Neural cell (in vitro differentiated cells): ENCODE measurements at regions not wholly inside any gene's neighbourhood (a gene's known extent, or its start where the extent isn't known, plus 50 kb on each side); places are given as distances from the start of the nearest gene placed in this dataset.

Experiments
- H2AFZ ChIP-seq: fragments of 200-600, 300-800 bp; sonication (generic), shearing (Covaris generic); 2 replicates; pipeline ENCODE4 v1.6.0; 2014; ENCODE audit warnings: low read depth, mild to moderate bottlenecking, antibody characterized with exemption, low read length, moderate library complexity
- H3F3A ChIP-seq: fragments of 200-600 bp; shearing (Covaris generic); 2 replicates; pipeline ENCODE4 v1.6.1; 2016; ENCODE audit warnings: mild to moderate bottlenecking, moderate library complexity, mixed read lengths, antibody characterized with exemption, low read length; ENCODE audit not compliant: insufficient read depth, poor library complexity, severe bottlenecking
- H3K27ac ChIP-seq: fragments of 200-600, 300-800 bp; sonication (generic), shearing (Covaris generic); 2 replicates; pipeline ENCODE4 v1.5.1; 2014; ENCODE audit warnings: mild to moderate bottlenecking, low read length, moderate library complexity
- H3K27me3 ChIP-seq: fragments of 300-800, 200-600 bp; sonication (generic), shearing (Covaris generic); 2 replicates; pipeline ENCODE4 v1.6.0; 2014; ENCODE audit warnings: mild to moderate bottlenecking, low read depth, low read length, moderate library complexity; ENCODE audit not compliant: insufficient read depth
- H3K36me3 ChIP-seq: fragments of 300-800, 200-600 bp; sonication (generic), shearing (Covaris generic); 2 replicates; pipeline ENCODE4 v1.5.1; 2014; ENCODE audit warnings: mild to moderate bottlenecking, antibody characterized with exemption, low read length, moderate library complexity; ENCODE audit not compliant: insufficient read depth
- H3K4me2 ChIP-seq: fragments of 300-800, 200-600 bp; sonication (generic), shearing (Covaris generic); 2 replicates; pipeline ENCODE4 v1.6.0; 2014; ENCODE audit warnings: mild to moderate bottlenecking, low read length
- H3K4me3 ChIP-seq: fragments of 300-800, 200-600 bp; sonication (generic), shearing (Covaris generic); 2 replicates; pipeline ENCODE4 v1.5.1; 2014; ENCODE audit warnings: mild to moderate bottlenecking, low read length, moderate library complexity
- H3K79me2 ChIP-seq: fragments of 200-600 bp; shearing (Covaris generic); replicated peaks from 2 replicates; pipeline ENCODE4 v1.6.0; 2014; ENCODE audit warnings: mild to moderate bottlenecking, low read length, moderate library complexity; ENCODE audit not compliant: insufficient read depth
- H3K9ac ChIP-seq: fragments of 300-800, 200-600 bp; sonication (generic), shearing (Covaris generic); 2 replicates; pipeline ENCODE4 v1.6.1; 2016; ENCODE audit warnings: mild to moderate bottlenecking, low read length, mixed read lengths
- H3K9me2 ChIP-seq: fragments of 200-600 bp; shearing (Covaris generic); 2 replicates; pipeline ENCODE4 v1.6.1; 2016; ENCODE audit warnings: mild to moderate bottlenecking, low read length, mixed read lengths; ENCODE audit not compliant: insufficient read depth
- H3K9me3 ChIP-seq: fragments of 200-600, 300-800 bp; sonication (generic), shearing (Covaris generic); 2 replicates; pipeline ENCODE4 v1.6.1; 2016; ENCODE audit warnings: mild to moderate bottlenecking, mixed run types, low read length, moderate library complexity, mixed read lengths
- H4K20me1 ChIP-seq: fragments of 200-600 bp; shearing (Covaris generic); 2 replicates; pipeline ENCODE4 v1.6.1; 2016; ENCODE audit warnings: mild to moderate bottlenecking, mixed run types; ENCODE audit not compliant: insufficient read depth
- CTCF ChIP-seq: fragments of 450-650 bp; IDR thresholded peaks from 2 replicates; pipeline ENCODE4 v1.5.1; 2014; ENCODE audit warnings: antibody characterized with exemption, mild to moderate bottlenecking, moderate library complexity; ENCODE audit not compliant: poor library complexity, severe bottlenecking
- EP300 ChIP-seq: fragments of 450-650 bp; conservative IDR thresholded peaks from 2 replicates; pipeline ENCODE4 v1.6.1; 2014; ENCODE audit warnings: antibody characterized with exemption, mild to moderate bottlenecking, moderate library complexity; ENCODE audit not compliant: poor library complexity, severe bottlenecking
- EZH2 ChIP-seq: fragments of 200-600, 300-800 bp; shearing (Covaris generic), sonication (generic); IDR thresholded peaks from 2 replicates; pipeline ENCODE4 v1.6.1; 2014; ENCODE audit warnings: antibody characterized with exemption, low read length, borderline replicate concordance, mild to moderate bottlenecking; ENCODE audit not compliant: insufficient read depth, poor library complexity, severe bottlenecking
- MXI1 ChIP-seq: fragments of 450-650 bp; conservative IDR thresholded peaks from 2 replicates; pipeline ENCODE4 v1.6.1; 2014; ENCODE audit warnings: antibody characterized with exemption, mild to moderate bottlenecking; ENCODE audit not compliant: poor library complexity, severe bottlenecking
- POLR2AphosphoS5 ChIP-seq: IDR thresholded peaks from 2 replicates; pipeline ENCODE4 v1.6.1; 2012
- RAD21 ChIP-seq: fragments of 450-650 bp; conservative IDR thresholded peaks from 2 replicates; pipeline ENCODE4 v1.6.1; 2014; ENCODE audit warnings: antibody characterized with exemption, mild to moderate bottlenecking, moderate library complexity
- REST ChIP-seq: IDR thresholded peaks from 2 replicates; pipeline ENCODE4 v1.6.1; 2012; ENCODE audit warnings: borderline replicate concordance
- SMC3 ChIP-seq: fragments of 450-650 bp; conservative IDR thresholded peaks from 2 replicates; pipeline ENCODE4 v1.6.1; 2014; ENCODE audit warnings: antibody characterized with exemption, mild to moderate bottlenecking, moderate library complexity; ENCODE audit not compliant: poor library complexity
- TAF1 ChIP-seq: IDR thresholded peaks from 2 replicates; pipeline ENCODE4 v1.6.1; 2012; ENCODE audit warnings: low read depth

- Histone ChIP-seq H3K36me3 (no peaks in the 10 kb centered on the region), H4K20me1 (no peaks in the 10 kb centered on the region), H3K9me3 (no peaks in the 10 kb centered on the region), H3F3A (no peaks in the 10 kb centered on the region), H3K79me2 (no peaks in the 10 kb centered on the region), H3K27ac (no peak overlapping the region), H3K9me2 (no peaks in the 10 kb centered on the region), H3K4me3 (no peak overlapping the region), H3K9ac (no peak overlapping the region), H3K4me2 (no peak overlapping the region), H2AFZ (no peak overlapping the region), H3K27me3 (no peaks in the 10 kb centered on the region)
- TF ChIP-seq REST = no peak
- TF ChIP-seq MXI1 = no peak
- no peak for TF ChIP-seq TAF1
- no peak for TF ChIP-seq EP300
- TF ChIP-seq RAD21 = no peak
- TF ChIP-seq CTCF = no peak
- no peak for TF ChIP-seq EZH2
- TF ChIP-seq POLR2AphosphoS5 = no peak
- TF ChIP-seq SMC3 = no peak
These were observed 84.6 kb upstream of the RPL34 start for GRCh38 chr4:108535757-108536156.

GRCh38 chr4:108533876-108534275, 86.5 kb upstream of the RPL34 start:
- H3K27me3 ChIP-seq = no peaks in the 10 kb centered on the region
- TF ChIP-seq SMC3 (no peak), POLR2AphosphoS5 (no peak), RAD21 (no peak), MXI1 (no peak), TAF1 (no peak), REST (no peak), EP300 (no peak), CTCF (no peak), EZH2 (no peak)

More at GRCh38 chr4:108533876-108534275, 86.5 kb upstream of the RPL34 start:
- Histone ChIP-seq H2AFZ (no peak overlapping the region), H3K36me3 (no peaks in the 10 kb centered on the region), H3K9me2 (no peaks in the 10 kb centered on the region), H3K9me3 (no peaks in the 10 kb centered on the region), H3K9ac (no peak overlapping the region), H3F3A (no peaks in the 10 kb centered on the region), H4K20me1 (no peaks in the 10 kb centered on the region), H3K4me2 (no peak overlapping the region), H3K4me3 (no peak overlapping the region), H3K27ac (no peak overlapping the region), H3K79me2 (no peaks in the 10 kb centered on the region)
